HL-60 (cell line): ENCODE measurements at regions not wholly inside any gene's neighbourhood (a gene's known extent, or its start where the extent isn't known, plus 50 kb on each side); places are given as distances from the start of the nearest gene placed in this dataset.

Source experiments
- DNase-seq, 2 experiments: peaks; one replicate each; pipeline ENCODE4 v3.0.0-alpha.2; 2010 to 2020; ENCODE audit warnings: low read depth in 1 of 2, low spot score in 1 of 2
- H3K27ac ChIP-seq: fragments of 250-450 bp; sonication (Bioruptor Pico); replicated peaks from 2 replicates; pipeline ENCODE4 v1.5.1; 2020; ENCODE audit warnings: mild to moderate bottlenecking, moderate library complexity
- H3K27me3 ChIP-seq: fragments of 250-450 bp; sonication (Bioruptor Pico); 2 replicates; pipeline ENCODE4 v1.5.1; 2021; ENCODE audit warnings: mild to moderate bottlenecking, moderate library complexity; ENCODE audit not compliant: insufficient read depth, poor library complexity, severe bottlenecking
- H3K4me3 ChIP-seq: replicated peaks from 2 replicates; pipeline ENCODE4 v1.5.1; 2011; ENCODE audit warnings: mild to moderate bottlenecking, control low read depth, low read length; ENCODE audit not compliant: insufficient read depth
- GABPA ChIP-seq: IDR thresholded peaks from 2 replicates; pipeline ENCODE4 v1.6.1; 2012; ENCODE audit warnings: low read depth
- POLR2AphosphoS5 ChIP-seq: IDR thresholded peaks from 2 replicates; pipeline ENCODE4 v1.6.1; 2012; ENCODE audit warnings: low read depth
- SPI1 ChIP-seq: IDR thresholded peaks from 2 replicates; pipeline ENCODE4 v1.6.1; 2012; ENCODE audit warnings: low read depth, mild to moderate bottlenecking, borderline replicate concordance
- TF ChIP-seq, protein P1 (sequence below): IDR thresholded peaks from one replicate; pipeline ENCODE4 v1.5.1; 2011; ENCODE audit warnings: low read length, control low read depth, inconsistent platforms; ENCODE audit not compliant: insufficient read depth
- TF ChIP-seq, protein P2 (sequence below): IDR thresholded peaks from 2 replicates; pipeline ENCODE4 v1.6.1; 2012; ENCODE audit warnings: low read depth; ENCODE audit not compliant: insufficient replicate concordance

DNA sequence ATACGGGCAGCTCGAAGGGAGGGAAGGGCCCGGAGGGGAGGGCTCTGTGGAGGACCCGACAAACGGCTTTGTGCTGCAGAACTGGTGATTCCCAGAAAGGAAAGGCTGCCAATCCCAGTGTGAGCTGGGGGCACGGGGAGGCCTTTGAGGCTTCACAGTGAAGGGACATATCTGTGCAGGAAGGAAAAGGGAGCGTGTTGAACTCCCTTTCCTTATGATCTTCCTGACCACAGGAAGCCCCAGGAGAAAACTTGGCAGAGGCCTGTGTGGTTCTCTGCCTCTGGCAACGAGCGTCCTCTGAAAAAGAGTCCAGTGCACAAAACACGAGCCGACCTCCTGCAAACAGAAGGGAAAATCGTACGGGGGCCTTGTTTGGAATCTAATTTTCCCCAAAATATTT lies 683.5 kb upstream of the SALL3 start:
- H3K27ac ChIP-seq = no peak overlapping the region
- H3K4me3 ChIP-seq = no peak overlapping the region
- H3K27me3 ChIP-seq = no peaks in the 10 kb centered on the region
- TF ChIP-seq POLR2AphosphoS5 (no peak), GABPA (no peak), SPI1 (no peak)
- TF ChIP-seq, protein P1, sequence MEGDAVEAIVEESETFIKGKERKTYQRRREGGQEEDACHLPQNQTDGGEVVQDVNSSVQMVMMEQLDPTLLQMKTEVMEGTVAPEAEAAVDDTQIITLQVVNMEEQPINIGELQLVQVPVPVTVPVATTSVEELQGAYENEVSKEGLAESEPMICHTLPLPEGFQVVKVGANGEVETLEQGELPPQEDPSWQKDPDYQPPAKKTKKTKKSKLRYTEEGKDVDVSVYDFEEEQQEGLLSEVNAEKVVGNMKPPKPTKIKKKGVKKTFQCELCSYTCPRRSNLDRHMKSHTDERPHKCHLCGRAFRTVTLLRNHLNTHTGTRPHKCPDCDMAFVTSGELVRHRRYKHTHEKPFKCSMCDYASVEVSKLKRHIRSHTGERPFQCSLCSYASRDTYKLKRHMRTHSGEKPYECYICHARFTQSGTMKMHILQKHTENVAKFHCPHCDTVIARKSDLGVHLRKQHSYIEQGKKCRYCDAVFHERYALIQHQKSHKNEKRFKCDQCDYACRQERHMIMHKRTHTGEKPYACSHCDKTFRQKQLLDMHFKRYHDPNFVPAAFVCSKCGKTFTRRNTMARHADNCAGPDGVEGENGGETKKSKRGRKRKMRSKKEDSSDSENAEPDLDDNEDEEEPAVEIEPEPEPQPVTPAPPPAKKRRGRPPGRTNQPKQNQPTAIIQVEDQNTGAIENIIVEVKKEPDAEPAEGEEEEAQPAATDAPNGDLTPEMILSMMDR = no peak
- TF ChIP-seq, protein P2, sequence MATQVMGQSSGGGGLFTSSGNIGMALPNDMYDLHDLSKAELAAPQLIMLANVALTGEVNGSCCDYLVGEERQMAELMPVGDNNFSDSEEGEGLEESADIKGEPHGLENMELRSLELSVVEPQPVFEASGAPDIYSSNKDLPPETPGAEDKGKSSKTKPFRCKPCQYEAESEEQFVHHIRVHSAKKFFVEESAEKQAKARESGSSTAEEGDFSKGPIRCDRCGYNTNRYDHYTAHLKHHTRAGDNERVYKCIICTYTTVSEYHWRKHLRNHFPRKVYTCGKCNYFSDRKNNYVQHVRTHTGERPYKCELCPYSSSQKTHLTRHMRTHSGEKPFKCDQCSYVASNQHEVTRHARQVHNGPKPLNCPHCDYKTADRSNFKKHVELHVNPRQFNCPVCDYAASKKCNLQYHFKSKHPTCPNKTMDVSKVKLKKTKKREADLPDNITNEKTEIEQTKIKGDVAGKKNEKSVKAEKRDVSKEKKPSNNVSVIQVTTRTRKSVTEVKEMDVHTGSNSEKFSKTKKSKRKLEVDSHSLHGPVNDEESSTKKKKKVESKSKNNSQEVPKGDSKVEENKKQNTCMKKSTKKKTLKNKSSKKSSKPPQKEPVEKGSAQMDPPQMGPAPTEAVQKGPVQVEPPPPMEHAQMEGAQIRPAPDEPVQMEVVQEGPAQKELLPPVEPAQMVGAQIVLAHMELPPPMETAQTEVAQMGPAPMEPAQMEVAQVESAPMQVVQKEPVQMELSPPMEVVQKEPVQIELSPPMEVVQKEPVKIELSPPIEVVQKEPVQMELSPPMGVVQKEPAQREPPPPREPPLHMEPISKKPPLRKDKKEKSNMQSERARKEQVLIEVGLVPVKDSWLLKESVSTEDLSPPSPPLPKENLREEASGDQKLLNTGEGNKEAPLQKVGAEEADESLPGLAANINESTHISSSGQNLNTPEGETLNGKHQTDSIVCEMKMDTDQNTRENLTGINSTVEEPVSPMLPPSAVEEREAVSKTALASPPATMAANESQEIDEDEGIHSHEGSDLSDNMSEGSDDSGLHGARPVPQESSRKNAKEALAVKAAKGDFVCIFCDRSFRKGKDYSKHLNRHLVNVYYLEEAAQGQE = no peak
- no peak for DNase-seq

DNA sequence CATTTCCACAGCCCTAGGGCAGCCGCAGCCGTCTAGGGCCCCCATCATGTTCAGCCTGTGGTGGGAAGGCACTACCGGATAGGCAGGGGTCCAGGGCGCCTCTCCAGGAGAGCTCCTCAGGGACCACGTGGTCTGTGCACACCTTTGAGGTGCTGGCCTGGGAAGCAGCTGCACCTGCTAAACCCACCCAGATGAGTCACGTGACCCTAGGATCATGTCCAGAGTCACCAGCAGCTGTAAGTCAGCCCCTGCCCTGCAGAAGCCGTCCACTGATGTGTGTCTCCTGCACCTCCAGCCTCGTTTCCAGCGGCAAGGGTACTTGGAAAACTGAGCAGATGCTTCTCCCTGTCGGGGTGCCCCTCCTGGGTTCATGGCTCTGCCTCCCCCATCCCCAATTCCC lies 682.6 kb upstream of the SALL3 start:
- no peaks in the 10 kb centered on the region for H3K27me3 ChIP-seq
- TF ChIP-seq SPI1 (no peak), GABPA (no peak), POLR2AphosphoS5 (no peak)
- TF ChIP-seq, protein P1 = no peak
- TF ChIP-seq, protein P2 = no peak
- DNase-seq = no peak
- H3K4me3 ChIP-seq = no peak overlapping the region
- H3K27ac ChIP-seq = no peak overlapping the region

DNA sequence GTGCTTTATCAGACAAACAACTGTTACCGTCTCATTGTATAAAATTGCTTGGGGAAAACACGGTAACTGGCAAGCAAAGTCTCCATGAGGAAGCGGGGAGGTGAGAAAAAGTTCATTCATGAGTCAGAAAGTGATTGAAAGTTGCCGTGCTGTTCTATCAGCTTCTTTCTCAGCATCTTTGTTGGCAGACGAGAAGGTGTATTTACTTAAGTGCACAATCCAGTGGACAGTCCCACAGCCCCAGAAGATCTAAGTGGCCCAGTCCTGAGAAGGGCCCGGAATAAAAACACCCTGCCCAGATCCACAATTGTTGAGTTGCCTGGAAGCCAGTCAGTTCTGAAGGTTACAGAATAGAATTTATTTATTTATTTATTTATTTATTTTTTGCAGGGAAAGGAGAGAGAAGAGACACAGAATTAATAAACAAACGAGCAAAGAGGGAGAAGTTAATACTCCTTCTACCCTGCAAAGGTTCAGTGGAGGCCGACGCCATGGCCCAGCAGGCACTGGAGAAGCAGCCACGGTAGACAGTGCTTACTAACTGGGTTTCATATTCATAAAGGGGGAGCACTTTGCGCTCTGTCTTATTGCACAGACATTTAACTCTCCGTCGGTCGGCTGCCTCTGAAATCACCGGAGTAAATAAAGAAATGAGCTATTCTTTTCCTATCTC lies 676.0 kb upstream of the SALL3 start:
- H3K27me3 ChIP-seq = peaks cover 3% of the 10 kb centered on the region
- H3K4me3 ChIP-seq = no peak overlapping the region
- TF ChIP-seq, protein P1 = no peak
- no peak for TF ChIP-seq SPI1
- no peak for TF ChIP-seq POLR2AphosphoS5
- TF ChIP-seq, protein P2 = no peak
- TF ChIP-seq GABPA = no peak
- DNase-seq = no peak
- H3K27ac ChIP-seq = no peak overlapping the region
